Endothelial cell of umbilical vein (primary cell): ENCODE measurements at regions not wholly inside any gene's neighbourhood (a gene's known extent, or its start where the extent isn't known, plus 50 kb on each side); places are given as distances from the start of the nearest gene placed in this dataset.

Experiments used
- BruUV-seq: library from RNA; stranded (reverse); fragments of 400-500 nt; replicated peaks from 2 replicates; lab custom pipeline; 2021; lab: Mats Ljungman, UMichigan
- CTCF ChIA-PET: fragments of 300-600, 350-600 bp; sonication (Branson Sonifier 250); formaldehyde crosslinking; loops from one replicate; lab custom pipeline; 2021; ENCODE audit warnings: antibody characterized with exemption, inconsistent platforms; lab: Charles Lee
- POLR2A ChIA-PET: fragments of 300-600, 350-600 bp; sonication (Branson Sonifier 250); formaldehyde crosslinking; loops from one replicate; lab custom pipeline; 2021; ENCODE audit warnings: antibody characterized with exemption, inconsistent platforms; lab: Charles Lee
- DNase-seq: peaks from one replicate; pipeline ENCODE4 v3.0.0-alpha.2; 2011; ENCODE audit warnings: low read depth, low spot score
- FAIRE-seq: peaks from 2 replicates; lab custom pipeline; 2011; peaks lifted over from hg19 to GRCh38; lab: Jason Lieb, UNC
- H2AFZ ChIP-seq: 2 replicates; pipeline ENCODE4 v1.6.0; 2012; ENCODE audit warnings: low read depth, low read length, control low read depth, inconsistent platforms
- H3K27ac ChIP-seq: 2 replicates; pipeline ENCODE4 v1.5.1; 2011; ENCODE audit warnings: low read depth, mild to moderate bottlenecking, control low read depth, low read length, moderate library complexity; ENCODE audit not compliant: insufficient read depth
- H3K27me3 ChIP-seq, 2 experiments: 2 replicates each; pipeline versions ENCODE4 v1.6.0 to v1.6.1; 2011; ENCODE audit warnings: low read length in 2 of 2, mixed read lengths in 1 of 2; ENCODE audit not compliant: control insufficient read depth in 2 of 2, insufficient read depth in 2 of 2
- H3K36me3 ChIP-seq, 2 experiments: 2 replicates in 1 of 2; 3 replicates in 1 of 2; pipeline ENCODE4 v1.5.1; 2011; ENCODE audit warnings: low read length in 2 of 2, mild to moderate bottlenecking in 1 of 2, moderate library complexity in 1 of 2; ENCODE audit not compliant: control insufficient read depth in 2 of 2, insufficient read depth in 2 of 2; ENCODE audit errors: extremely low read depth in 1 of 2
- H3K4me1 ChIP-seq: 3 replicates; pipeline ENCODE4 v1.5.1; 2011; ENCODE audit warnings: mild to moderate bottlenecking, low read length; ENCODE audit not compliant: control insufficient read depth, insufficient read depth; ENCODE audit errors: extremely low read depth
- H3K4me2 ChIP-seq: 2 replicates; pipeline ENCODE4 v1.6.1; 2011; ENCODE audit warnings: low read length, control low read depth, mixed read lengths; ENCODE audit not compliant: insufficient read depth
- H3K4me3 ChIP-seq, 3 experiments: fragments of 200-600 bp in 1 of 3; sonication (generic), shearing (Covaris generic) in 1 of 3; replicated peaks in 1 of 3; 2 replicates each; pipeline ENCODE4 v1.5.1; 2011 to 2016; ENCODE audit warnings: control low read depth in 3 of 3, low read length in 3 of 3, mild to moderate bottlenecking in 2 of 3, inconsistent platforms in 1 of 3, low read depth in 1 of 3, moderate library complexity in 1 of 3; ENCODE audit not compliant: insufficient read depth in 1 of 3
- H3K79me2 ChIP-seq: 2 replicates; pipeline ENCODE4 v1.6.0; 2012; ENCODE audit warnings: low read length, inconsistent platforms; ENCODE audit not compliant: control insufficient read depth, insufficient read depth
- H3K9ac ChIP-seq: replicated peaks from 2 replicates; pipeline ENCODE3; 2011; ENCODE audit warnings: low read length, control low read depth; ENCODE audit not compliant: insufficient read depth; ENCODE audit errors: extremely low read depth
- H3K9me1 ChIP-seq: replicated peaks from 3 replicates; pipeline ENCODE4 v1.6.0; 2011; ENCODE audit warnings: mild to moderate bottlenecking, low read length; ENCODE audit not compliant: control insufficient read depth, insufficient read depth; ENCODE audit errors: extremely low read depth
- H3K9me3 ChIP-seq: replicated peaks from 2 replicates; pipeline ENCODE4 v1.5.1; 2012; ENCODE audit warnings: low read length, inconsistent platforms; ENCODE audit not compliant: control insufficient read depth, insufficient read depth
- H4K20me1 ChIP-seq: replicated peaks from 2 replicates; pipeline ENCODE3; 2011; ENCODE audit warnings: mild to moderate bottlenecking, low read length; ENCODE audit not compliant: control insufficient read depth, insufficient read depth; ENCODE audit errors: extremely low read depth
- EZH2 ChIP-seq: IDR thresholded peaks from 2 replicates; pipeline ENCODE4 v1.6.1; 2012; ENCODE audit warnings: borderline replicate concordance, low read depth, mild to moderate bottlenecking, moderate library complexity, low read length, inconsistent platforms; ENCODE audit not compliant: severe bottlenecking
- FOS ChIP-seq: IDR thresholded peaks from 2 replicates; pipeline ENCODE4 v1.6.1; 2011; ENCODE audit warnings: mild to moderate bottlenecking, low read length, moderate library complexity, borderline replicate concordance; ENCODE audit not compliant: insufficient read depth
- GATA2 ChIP-seq: IDR thresholded peaks from 2 replicates; pipeline ENCODE4 v1.7.0; 2011; ENCODE audit warnings: low read depth, mild to moderate bottlenecking, moderate library complexity, mixed read lengths, low read length; ENCODE audit not compliant: insufficient read length, insufficient read depth
- JUN ChIP-seq: IDR thresholded peaks from 2 replicates; pipeline ENCODE4 v1.6.1; 2011; ENCODE audit warnings: borderline replicate concordance, low read depth; ENCODE audit not compliant: insufficient read length, insufficient read depth
- MAX ChIP-seq: IDR thresholded peaks from 2 replicates; pipeline ENCODE4 v1.6.1; 2011; ENCODE audit not compliant: insufficient read depth, insufficient read length
- MYC ChIP-seq: IDR thresholded peaks from one replicate; pipeline ENCODE4 v1.6.1; 2011; ENCODE audit warnings: mild to moderate bottlenecking, low read depth, low read length
- POLR2A ChIP-seq: IDR thresholded peaks from 2 replicates; pipeline ENCODE4 v1.6.1; 2012; ENCODE audit warnings: low read depth, mild to moderate bottlenecking, control low read depth, low read length
- POLR2AphosphoS5 ChIP-seq: IDR thresholded peaks from 2 replicates; pipeline ENCODE4 v1.6.1; 2012; ENCODE audit warnings: low read depth, mild to moderate bottlenecking, control low read depth, low read length, moderate library complexity; ENCODE audit not compliant: insufficient read depth
- dilution Hi-C: fragments of 300-500 bp; cut with MboI; formaldehyde crosslinking; loops from one replicate; pipeline ENCODE4 v1.15.0; 2019; ENCODE audit warnings: low sequenced_read_pairs; ENCODE audit not compliant: extremely low pct_ligation_motif_present
- intact Hi-C: fragments of 100-400 bp; cut with micrococcal nuclease; formaldehyde crosslinking; loops from one replicate; pipeline ENCODE4 v1.10.0; 2022
- TF ChIP-seq, protein P1 (sequence below), 2 donors: IDR thresholded peaks; 1 replicate in 1 of 2; 2 replicates in 1 of 2; pipeline ENCODE4 v1.5.1; 2011; ENCODE audit warnings: low read length in 2 of 2, mild to moderate bottlenecking in 2 of 2, moderate library complexity in 2 of 2, control low read depth in 1 of 2, inconsistent platforms in 1 of 2, low read depth in 1 of 2; ENCODE audit not compliant: insufficient read depth in 1 of 2; ENCODE audit errors: extremely low read depth in 1 of 2

DNA sequence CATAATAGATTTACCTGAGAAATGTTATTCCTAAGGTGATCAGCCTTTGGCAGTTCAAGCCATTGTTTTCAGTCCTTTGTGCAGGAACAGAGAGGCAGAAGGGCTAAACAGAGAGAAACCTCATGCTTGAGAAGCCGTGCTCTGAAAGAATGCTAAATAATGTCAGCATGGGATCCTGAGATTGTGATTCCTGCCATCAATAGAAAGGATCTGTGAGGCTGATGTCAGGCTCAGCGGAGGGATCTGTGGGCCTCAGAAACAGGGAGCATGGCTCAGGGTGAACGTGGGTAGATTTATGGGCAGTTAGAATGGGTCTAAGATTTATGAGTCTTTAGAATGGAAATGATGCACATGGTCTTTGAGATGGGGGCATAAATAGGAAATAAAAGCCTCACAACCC is 439.2 kb upstream of the IGFBP3 start:
- Histone ChIP-seq H3K27ac (no peak overlapping the region), H3K4me3 (no peak overlapping the region), H3K4me1 (no peaks in the 10 kb centered on the region), H2AFZ (no peak overlapping the region), H3K27me3 (no peaks in the 10 kb centered on the region), H3K4me2 (no peak overlapping the region), H4K20me1 (no peaks in the 10 kb centered on the region), H3K9ac (no peak overlapping the region), H3K9me3 (no peaks in the 10 kb centered on the region), H3K9me1 (no peaks in the 10 kb centered on the region), H3K36me3 (no peaks in the 10 kb centered on the region), H3K79me2 (no peaks in the 10 kb centered on the region)
- BruUV-seq, result no TSS peak
- intact Hi-C loops (no loop called here), dilution Hi-C loops (no loop called here)
- FAIRE-seq, result no peak
- CTCF ChIA-PET, result no interaction called here
- TF ChIP-seq JUN (no peak), MAX (no peak)
- POLR2A ChIA-PET, result no interaction called here
- DNase-seq, result no peak

DNA sequence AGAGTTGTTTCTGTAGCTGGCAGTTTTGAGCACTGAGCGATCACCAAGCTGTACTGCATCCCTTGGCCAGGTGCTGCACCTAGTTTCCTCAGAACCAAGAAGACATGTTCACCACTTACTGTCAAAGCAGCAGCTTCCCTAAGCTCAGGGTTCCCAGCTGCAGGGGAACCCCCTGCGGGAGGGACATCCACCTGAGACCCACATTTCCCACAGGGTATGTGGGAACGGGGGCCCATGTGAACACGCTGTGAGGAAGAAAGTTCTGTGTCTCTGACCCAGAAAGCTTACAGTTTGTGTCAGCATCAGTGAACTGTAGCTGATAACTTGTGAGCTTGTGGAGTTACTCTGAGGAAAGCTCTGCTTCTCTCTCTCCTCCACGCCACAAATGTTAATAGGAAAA is 436.8 kb upstream of the IGFBP3 start:
- H3K4me3 ChIP-seq, result no peak overlapping the region
- no peaks in the 10 kb centered on the region for H3K27me3 ChIP-seq
- no peaks in the 10 kb centered on the region for H3K9me1 ChIP-seq
- FAIRE-seq (no peak), DNase-seq (no peak)
- H3K36me3 ChIP-seq, result no peaks in the 10 kb centered on the region
- BruUV-seq, result no TSS peak
- ChIA-PET POLR2A (no interaction called here), CTCF (interaction anchor here (1.0 to 1.4 kb wide), 3 partner anchors 435 to 441 kb away, joined by 3 to 6 read pairs (median 5); no protein-coding TSS in a partner anchor)
- no peak overlapping the region for H3K4me2 ChIP-seq
- H3K9ac ChIP-seq, result no peak overlapping the region
- intact Hi-C loops, result loop anchor here (10.0 kb wide), 1 partner anchor 897 kb away; no protein-coding TSS in a partner anchor
- no peak overlapping the region for H3K27ac ChIP-seq
- dilution Hi-C loops, result no loop called here
- no peaks in the 10 kb centered on the region for H4K20me1 ChIP-seq
- no peaks in the 10 kb centered on the region for H3K9me3 ChIP-seq
- H3K4me1 ChIP-seq, result no peaks in the 10 kb centered on the region
- no peak for TF ChIP-seq POLR2A
- no peak for TF ChIP-seq JUN
- TF ChIP-seq, protein P1, sequence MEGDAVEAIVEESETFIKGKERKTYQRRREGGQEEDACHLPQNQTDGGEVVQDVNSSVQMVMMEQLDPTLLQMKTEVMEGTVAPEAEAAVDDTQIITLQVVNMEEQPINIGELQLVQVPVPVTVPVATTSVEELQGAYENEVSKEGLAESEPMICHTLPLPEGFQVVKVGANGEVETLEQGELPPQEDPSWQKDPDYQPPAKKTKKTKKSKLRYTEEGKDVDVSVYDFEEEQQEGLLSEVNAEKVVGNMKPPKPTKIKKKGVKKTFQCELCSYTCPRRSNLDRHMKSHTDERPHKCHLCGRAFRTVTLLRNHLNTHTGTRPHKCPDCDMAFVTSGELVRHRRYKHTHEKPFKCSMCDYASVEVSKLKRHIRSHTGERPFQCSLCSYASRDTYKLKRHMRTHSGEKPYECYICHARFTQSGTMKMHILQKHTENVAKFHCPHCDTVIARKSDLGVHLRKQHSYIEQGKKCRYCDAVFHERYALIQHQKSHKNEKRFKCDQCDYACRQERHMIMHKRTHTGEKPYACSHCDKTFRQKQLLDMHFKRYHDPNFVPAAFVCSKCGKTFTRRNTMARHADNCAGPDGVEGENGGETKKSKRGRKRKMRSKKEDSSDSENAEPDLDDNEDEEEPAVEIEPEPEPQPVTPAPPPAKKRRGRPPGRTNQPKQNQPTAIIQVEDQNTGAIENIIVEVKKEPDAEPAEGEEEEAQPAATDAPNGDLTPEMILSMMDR (IDR thresholded peaks at IDR 0.05; ENCODE audit: extremely low read depth in 1 of 2, insufficient read depth in 1 of 2, low read depth in 1 of 2, low read length in 2 of 2), result no peak
- TF ChIP-seq FOS, result no peak
- TF ChIP-seq POLR2AphosphoS5, result no peak
- no peak for TF ChIP-seq MYC
- TF ChIP-seq MAX, result no peak
- no peak for TF ChIP-seq EZH2
- TF ChIP-seq GATA2, result no peak
- H2AFZ ChIP-seq, result no peak overlapping the region
- no peaks in the 10 kb centered on the region for H3K79me2 ChIP-seq
